WTC11 (cell line): ENCODE measurements at regions not wholly inside any gene's neighbourhood (a gene's known extent, or its start where the extent isn't known, plus 50 kb on each side); places are given as distances from the start of the nearest gene placed in this dataset.

ENCODE experiments used
- ZNF232 ChIP-seq: sonication (generic); formaldehyde crosslinking; IDR thresholded peaks from 2 replicates; pipeline ENCODE4 v1.8.0; 2022; ENCODE audit warnings: mild to moderate bottlenecking, missing genetic modification reagents
- TF ChIP-seq, protein P1 (sequence below): fragments of 200-600 bp; IDR thresholded peaks from 2 replicates; pipeline ENCODE4 v1.8.0; 2022; ENCODE audit warnings: antibody characterized with exemption

DNA sequence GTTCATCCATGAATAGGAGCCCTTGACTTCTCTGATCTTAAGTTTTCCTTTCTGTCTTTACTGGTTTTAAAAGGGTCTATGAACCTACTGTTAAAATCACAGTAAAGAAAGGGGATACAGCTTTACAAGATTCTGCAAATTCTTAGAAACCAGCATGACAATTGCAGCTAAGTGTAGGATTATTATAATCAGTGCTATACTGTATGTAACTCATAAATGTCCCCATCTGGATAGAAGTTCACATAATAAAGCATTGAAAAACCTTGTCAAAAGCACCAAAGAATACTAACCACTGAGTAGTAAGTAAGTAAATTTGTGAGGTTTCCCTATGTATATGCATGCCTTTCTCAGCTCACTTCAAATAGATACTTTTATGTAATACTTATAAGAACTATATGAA lies 724.6 kb downstream of the CENPC start:
- TF ChIP-seq, protein P1, sequence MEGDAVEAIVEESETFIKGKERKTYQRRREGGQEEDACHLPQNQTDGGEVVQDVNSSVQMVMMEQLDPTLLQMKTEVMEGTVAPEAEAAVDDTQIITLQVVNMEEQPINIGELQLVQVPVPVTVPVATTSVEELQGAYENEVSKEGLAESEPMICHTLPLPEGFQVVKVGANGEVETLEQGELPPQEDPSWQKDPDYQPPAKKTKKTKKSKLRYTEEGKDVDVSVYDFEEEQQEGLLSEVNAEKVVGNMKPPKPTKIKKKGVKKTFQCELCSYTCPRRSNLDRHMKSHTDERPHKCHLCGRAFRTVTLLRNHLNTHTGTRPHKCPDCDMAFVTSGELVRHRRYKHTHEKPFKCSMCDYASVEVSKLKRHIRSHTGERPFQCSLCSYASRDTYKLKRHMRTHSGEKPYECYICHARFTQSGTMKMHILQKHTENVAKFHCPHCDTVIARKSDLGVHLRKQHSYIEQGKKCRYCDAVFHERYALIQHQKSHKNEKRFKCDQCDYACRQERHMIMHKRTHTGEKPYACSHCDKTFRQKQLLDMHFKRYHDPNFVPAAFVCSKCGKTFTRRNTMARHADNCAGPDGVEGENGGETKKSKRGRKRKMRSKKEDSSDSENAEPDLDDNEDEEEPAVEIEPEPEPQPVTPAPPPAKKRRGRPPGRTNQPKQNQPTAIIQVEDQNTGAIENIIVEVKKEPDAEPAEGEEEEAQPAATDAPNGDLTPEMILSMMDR, result no peak
- TF ChIP-seq ZNF232 (CRISPR knock-in tag), result no peak
